ENCODE measurements at regions not wholly inside any gene's neighbourhood (a gene's known extent, or its start where the extent isn't known, plus 50 kb on each side); places are given as distances from the start of the nearest gene placed in this dataset.

- DNase-seq (ENCODE audit: low read depth in 4 of 4, low spot score in 1 of 4): no peak
Measured at GRCh38 chr18:11324956-11325882, 175.8 kb upstream of the PIEZO2 start.

DNA sequence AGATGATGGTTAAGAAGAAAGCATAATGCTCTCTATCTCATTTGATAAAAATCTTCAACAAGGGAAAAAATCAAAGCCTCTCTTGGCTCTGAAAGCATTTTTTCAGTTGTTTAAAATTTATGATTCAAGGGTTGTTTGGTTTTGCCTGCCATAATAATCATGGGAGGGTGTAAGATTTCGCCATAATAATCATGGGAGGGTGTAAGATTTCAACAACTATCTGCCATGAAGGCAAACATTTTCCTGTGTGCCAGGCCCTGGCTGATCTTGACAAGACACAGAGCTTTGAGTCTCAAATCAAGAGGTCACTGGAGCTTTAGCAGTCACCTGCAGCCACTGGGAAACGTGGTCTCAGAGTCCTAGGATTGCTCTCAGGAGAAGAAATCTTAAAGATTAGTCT, 175.1 kb upstream of the PIEZO2 start:
- DNase-seq (ENCODE audit: low read depth in 4 of 4, low spot score in 1 of 4): no peak

DNA sequence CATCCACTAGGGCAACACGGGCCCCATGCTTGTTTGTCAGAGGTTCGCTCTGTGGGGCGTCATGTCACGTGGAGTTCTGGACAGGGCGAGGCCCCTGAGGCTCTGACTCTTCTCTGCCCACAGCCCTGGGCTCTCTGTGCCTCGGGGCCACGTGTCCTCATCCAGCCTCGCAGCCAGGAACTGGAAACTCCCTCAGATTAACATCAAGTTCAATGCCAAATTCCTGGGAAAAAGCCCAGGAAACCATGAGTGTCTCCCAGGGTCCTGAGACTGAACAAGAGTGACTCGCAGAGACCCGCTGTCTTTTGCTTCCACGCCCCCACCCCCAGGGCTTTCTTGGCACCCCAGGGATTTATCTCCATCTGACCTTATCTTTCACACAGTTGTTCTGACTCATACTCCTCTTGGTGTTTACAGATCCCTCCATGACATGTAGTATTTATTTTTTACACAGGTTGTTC, 174.0 kb upstream of the PIEZO2 start:
- no peak for DNase-seq (ENCODE audit: low read depth in 4 of 4, low spot score in 1 of 4)

GRCh38 chr18:11322716-11323115, 173.3 kb upstream of the PIEZO2 start:
- DNase-seq (ENCODE audit: low read depth in 4 of 4, low spot score in 1 of 4): no peak

DNA sequence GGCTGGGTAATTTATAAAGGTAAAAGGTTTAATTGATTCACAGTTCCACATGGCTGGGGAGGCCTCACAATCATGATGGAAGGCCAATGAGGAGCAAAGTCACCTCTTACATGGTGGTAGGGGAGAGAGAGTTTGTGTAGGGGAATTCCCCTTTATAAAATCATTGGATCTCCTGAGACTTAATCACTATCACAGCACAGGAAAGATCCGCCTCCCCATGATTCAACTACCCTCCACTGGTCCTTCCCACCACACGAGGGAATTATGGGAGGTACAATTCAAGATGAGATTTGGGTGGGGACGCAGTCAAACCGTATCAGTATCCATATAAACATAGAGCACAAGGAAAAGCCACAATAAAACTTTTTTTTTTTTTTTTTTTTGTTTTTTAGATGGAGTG, 172.6 kb upstream of the PIEZO2 start:
- DNase-seq (ENCODE audit: low read depth in 4 of 4, low spot score in 1 of 4): no peak

DNA sequence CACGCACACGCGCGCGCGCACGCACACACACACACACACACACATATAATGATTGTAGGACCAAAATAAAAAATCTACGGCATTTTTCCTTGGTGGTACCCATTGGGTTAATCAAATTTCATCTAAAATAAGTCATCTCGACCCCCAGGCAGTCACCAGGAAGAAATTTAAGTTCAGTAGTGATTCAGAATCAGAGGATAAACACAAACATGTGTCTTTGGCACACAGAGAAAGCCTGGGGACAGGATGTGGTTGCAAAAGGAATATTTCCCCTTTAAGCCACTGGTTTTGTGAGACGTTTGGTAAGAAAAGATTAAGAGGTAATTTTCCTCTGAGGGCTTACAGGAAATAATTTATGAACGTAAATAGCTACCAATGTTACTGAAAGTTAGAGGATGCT, 171.6 kb upstream of the PIEZO2 start:
- DNase-seq (ENCODE audit: low read depth in 4 of 4, low spot score in 1 of 4): no peak

DNA sequence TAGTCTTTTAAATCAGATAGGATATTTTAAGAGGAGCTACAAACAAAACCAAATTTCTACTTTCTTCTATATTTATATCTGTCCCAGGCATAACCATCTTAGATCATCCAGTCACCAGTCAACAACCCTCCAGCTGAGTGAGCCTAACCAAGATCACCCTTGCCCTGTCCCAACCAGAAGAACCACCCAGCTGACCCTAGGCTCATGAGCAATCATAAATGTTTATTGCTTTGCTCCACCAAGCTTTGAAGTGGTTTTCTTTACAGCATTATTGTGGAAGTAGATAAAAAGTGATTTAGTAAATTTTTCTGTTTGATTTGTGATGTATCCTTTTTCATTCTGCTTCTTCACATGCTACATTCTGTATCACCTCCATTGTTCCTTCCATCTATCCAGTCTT, 167.2 kb upstream of the PIEZO2 start:
- DNase-seq (ENCODE audit: low read depth in 4 of 4, low spot score in 1 of 4): no peak

GRCh38 chr18:11310476-11311086, 161.2 kb upstream of the PIEZO2 start:
- no peak for DNase-seq (ENCODE audit: low read depth in 4 of 4, low spot score in 1 of 4)

GRCh38 chr18:11309172-11309571, 159.8 kb upstream of the PIEZO2 start:
- DNase-seq (ENCODE audit: low read depth in 4 of 4, low spot score in 1 of 4): no peak

DNA sequence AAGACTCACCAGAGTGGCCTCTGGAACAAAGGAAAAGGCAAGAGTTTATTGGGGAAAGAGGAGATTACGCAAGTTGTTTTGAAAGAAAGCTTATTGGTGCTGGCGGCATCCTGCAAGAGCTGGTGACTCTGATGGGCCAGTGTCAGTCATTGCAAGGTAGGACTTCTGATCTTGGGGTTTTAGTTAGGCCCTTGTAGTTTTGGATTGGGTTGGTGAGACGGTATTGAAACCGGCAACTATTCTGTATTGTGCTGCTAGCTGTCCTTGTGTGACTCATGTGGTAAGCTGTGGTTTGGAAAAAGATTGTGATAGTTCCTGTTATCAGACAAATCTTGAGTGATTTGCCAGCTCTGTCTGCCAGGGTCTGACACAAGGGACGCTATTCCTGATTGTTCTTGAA, 159.1 kb upstream of the PIEZO2 start:
- no peak for DNase-seq (ENCODE audit: low read depth in 4 of 4, low spot score in 1 of 4)

- DNase-seq (ENCODE audit: low read depth in 4 of 4, low spot score in 1 of 4): no peak
Measured at GRCh38 chr18:11307716-11308115, 158.3 kb upstream of the PIEZO2 start.

DNA sequence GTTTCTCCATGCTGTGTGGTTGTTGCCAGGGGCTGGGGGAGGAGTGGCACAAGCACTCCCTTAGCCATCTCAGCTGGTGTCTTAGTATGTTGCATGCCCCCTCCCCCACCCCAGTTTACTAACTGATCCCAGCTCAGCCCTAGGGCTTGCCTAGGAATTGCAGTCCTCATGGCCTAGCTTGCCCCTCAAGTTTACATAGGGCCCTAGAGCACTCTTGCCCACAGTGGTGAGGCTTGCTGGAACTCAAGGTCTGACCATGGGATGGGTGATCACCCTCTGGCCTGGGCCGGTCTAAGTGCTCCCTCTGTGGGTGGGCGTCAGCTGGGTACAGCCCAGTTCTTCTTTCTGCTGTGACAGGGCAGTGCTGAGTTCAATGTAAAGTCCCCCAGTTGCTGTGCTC, 156.1 kb upstream of the PIEZO2 start:
- no peak for DNase-seq (ENCODE audit: low read depth in 4 of 4, low spot score in 1 of 4)

DNA sequence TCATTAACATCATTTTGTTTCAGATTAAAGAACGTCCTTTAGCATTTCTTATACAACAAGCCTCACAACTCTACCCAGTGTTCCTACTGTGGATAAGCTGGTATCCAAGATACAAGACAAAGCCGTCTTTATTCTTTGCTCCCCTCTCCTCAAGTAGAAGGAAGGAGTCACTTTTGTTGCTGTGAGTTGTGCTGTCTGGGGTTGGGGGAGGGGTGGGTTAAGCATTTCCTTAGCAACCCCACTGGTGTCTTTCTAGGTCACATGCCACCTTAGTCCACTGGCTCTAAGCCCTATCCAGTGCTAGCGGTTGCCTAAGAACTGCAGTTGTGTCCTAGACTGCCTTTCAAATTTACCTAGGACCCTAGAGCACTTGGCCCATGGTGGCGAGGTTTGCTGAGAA, 155.6 kb upstream of the PIEZO2 start:
- no peak for DNase-seq (ENCODE audit: low read depth in 4 of 4, low spot score in 1 of 4)

DNA sequence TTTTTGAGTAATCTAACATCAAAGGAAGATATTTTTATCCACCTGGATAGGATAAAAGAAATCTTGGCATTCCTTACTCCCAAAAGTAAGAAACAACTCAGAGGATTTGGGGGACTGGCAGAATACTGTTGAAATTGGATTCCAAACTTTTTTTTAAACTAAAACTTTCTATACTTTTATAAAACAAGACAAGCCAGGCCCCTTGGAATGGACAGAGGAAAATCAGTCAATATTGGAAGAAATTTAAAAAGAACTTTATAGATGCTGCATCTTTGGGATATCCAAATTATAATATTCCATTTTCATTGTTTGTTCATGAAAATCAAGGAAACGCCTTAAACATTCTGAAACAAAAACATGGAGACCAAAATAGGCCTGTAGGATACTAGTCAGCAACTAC, 147.6 kb upstream of the PIEZO2 start:
- no peak for DNase-seq (ENCODE audit: low read depth in 4 of 4, low spot score in 1 of 4)

DNA sequence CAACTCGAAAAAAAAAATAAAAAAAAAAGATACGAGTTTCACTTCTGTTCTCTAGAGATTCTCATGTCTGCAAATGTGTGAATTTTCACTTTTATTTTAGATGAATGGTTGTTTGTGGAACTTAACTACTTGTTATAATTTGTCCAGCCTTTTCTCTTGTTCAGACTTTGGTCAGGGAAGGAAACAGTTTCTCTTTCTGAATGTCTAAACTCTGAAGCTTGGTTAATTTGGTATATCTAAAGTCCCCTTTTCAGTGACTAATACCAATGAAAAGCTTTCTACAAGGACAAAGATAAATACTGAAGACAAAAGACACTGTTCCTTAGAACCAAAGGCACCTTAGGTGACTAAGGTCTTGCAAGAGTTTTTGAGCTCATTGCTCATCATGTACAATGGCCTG, 144.4 kb upstream of the PIEZO2 start:
- no peak for DNase-seq (ENCODE audit: low read depth in 4 of 4, low spot score in 1 of 4)

GRCh38 chr18:11290786-11291185, 141.4 kb upstream of the PIEZO2 start:
- DNase-seq (ENCODE audit: low read depth in 4 of 4, low spot score in 1 of 4): no peak

GRCh38 chr18:11289248-11289647, 139.9 kb upstream of the PIEZO2 start:
- DNase-seq (ENCODE audit: low read depth in 4 of 4, low spot score in 1 of 4): no peak

GRCh38 chr18:11288401-11288800, 139.0 kb upstream of the PIEZO2 start:
- DNase-seq (ENCODE audit: low read depth in 4 of 4, low spot score in 1 of 4): no peak

GRCh38 chr18:11286431-11286830, 137.1 kb upstream of the PIEZO2 start:
- DNase-seq (ENCODE audit: low read depth in 4 of 4, low spot score in 1 of 4): no peak

DNA sequence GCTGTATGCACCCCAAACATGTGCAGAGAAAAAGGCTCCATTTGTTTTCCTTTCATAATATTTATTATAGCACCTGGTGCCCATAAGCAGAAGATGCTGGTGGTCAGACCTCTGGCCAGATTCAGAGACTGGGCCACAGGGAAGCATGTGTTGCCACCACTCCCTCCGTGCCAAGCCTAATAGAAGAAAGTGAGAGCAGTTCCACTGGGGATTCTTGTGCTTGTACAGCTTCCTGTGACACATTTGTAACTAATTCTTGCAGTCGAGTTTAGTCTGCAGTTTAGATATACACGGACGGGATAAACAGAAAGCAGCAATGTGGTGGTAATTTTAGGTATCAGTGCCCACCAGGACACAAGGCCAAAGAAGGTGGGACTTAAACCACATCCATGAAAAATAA, 135.4 kb upstream of the PIEZO2 start:
- no peak for DNase-seq (ENCODE audit: low read depth in 4 of 4, low spot score in 1 of 4)

DNA sequence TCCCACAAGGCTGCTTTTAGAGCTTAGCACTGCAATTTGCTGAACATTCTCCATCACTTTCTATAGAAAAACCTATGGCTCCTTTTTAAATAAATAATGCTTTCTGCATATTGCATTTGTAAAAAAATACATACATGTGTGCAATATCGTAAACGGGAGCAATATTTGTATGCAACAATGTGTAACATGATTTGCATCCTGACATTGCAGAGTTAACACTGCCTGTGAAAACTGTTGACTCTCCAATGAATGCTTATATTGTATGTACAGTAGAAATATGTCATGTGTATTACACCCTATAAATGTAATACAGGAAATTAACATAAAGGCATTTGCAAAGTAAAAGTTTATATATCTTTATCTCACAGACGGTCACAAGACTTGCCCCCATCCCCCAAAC, 135.0 kb upstream of the PIEZO2 start:
- DNase-seq (ENCODE audit: low read depth in 4 of 4, low spot score in 1 of 4): no peak

DNA sequence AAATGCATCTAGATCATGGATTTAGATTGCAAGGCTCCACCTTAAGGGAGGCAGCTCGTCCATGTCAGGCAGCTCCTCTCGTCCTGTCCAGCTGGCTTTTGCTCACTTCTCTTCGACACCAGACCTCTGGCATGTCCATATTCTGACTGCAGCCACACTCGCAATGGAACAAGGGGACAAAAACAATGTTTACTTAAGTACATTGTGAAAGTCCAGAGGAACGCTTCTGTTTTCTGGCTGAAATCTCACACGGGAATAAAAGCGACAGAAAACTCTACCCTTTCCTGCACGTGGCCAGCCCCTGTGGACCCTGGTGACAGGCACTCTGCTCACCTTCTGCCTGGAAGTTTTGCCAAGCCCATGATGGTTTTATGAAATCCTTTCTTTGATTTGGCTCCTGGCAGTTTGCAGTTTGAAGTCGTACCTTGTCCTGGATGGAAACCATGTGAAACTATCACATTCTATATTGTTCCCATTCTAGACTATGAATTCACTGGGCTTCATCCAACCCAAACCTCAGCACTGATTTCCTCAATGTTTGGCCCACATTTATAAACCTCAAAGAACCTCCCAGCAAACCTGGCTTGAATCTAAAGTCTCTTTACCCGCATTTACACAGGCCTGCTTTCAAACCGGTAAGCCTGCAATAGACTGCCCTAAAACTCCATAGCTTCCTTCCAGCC, 134.3 kb upstream of the PIEZO2 start:
- DNase-seq (ENCODE audit: low read depth in 4 of 4, low spot score in 1 of 4): no peak
